H54 (cell line): ENCODE measurements at regions not wholly inside any gene's neighbourhood (a gene's known extent, or its start where the extent isn't known, plus 50 kb on each side); places are given as distances from the start of the nearest gene placed in this dataset.
"Not testable (repeated sequence)": the region's sequence is repeated elsewhere in the genome, so short reads cannot be mapped to it uniquely, and the experiment has no call there.

Experiments used
- DNase-seq: peaks from one replicate; pipeline ENCODE4 v3.0.0; 2011; ENCODE audit warnings: low spot score, mixed read lengths; ENCODE audit not compliant: insufficient read length
- FAIRE-seq: peaks from 3 replicates; lab custom pipeline; 2011; peaks lifted over from hg19 to GRCh38; lab: Jason Lieb, UNC
- POLR2A ChIP-seq: IDR thresholded peaks from 2 replicates; pipeline ENCODE4 v1.6.1; 2011; ENCODE audit warnings: low read depth, mild to moderate bottlenecking, low read length

GRCh38 chr1:176396604-176397395 lies 66.2 kb upstream of the PAPPA2 start:
- FAIRE-seq, DNase-seq: not testable (repeated sequence)

GRCh38 chr1:176391621-176392020 lies 71.4 kb upstream of the PAPPA2 start:
- DNase-seq (no peak), FAIRE-seq (no peak)
- TF ChIP-seq POLR2A, result no peak

GRCh38 chr1:176384841-176385240 lies 78.1 kb upstream of the PAPPA2 start:
- no peak for TF ChIP-seq POLR2A
- FAIRE-seq (no peak), DNase-seq (no peak)

- no peak for FAIRE-seq
- TF ChIP-seq POLR2A, result no peak
- DNase-seq, result no peak
These were observed 80.8 kb upstream of the PAPPA2 start for GRCh38 chr1:176382163-176382562.

GRCh38 chr1:176379626-176380339 lies 83.2 kb upstream of the PAPPA2 start:
- FAIRE-seq, result no peak
- no peak for TF ChIP-seq POLR2A
- no peak for DNase-seq

GRCh38 chr1:176374967-176375569 lies 87.9 kb upstream of the PAPPA2 start:
- FAIRE-seq (peak; percentile 86), DNase-seq (peak; percentile 27)
- TF ChIP-seq POLR2A, result no peak

GRCh38 chr1:176364236-176364905 lies 98.6 kb upstream of the PAPPA2 start:
- TF ChIP-seq POLR2A, result no peak
- FAIRE-seq (no peak), DNase-seq (no peak)

GRCh38 chr1:176349135-176349715 lies 113.8 kb upstream of the PAPPA2 start:
- not testable (repeated sequence) for FAIRE-seq, DNase-seq

GRCh38 chr1:176341656-176342055 lies 121.3 kb upstream of the PAPPA2 start:
- DNase-seq (no peak), FAIRE-seq (no peak)
- no peak for TF ChIP-seq POLR2A

GRCh38 chr1:176338877-176339276 lies 124.1 kb upstream of the PAPPA2 start:
- DNase-seq, result no peak
- FAIRE-seq, result no peak
- TF ChIP-seq POLR2A, result no peak

- DNase-seq (no peak), FAIRE-seq (no peak)
- no peak for TF ChIP-seq POLR2A
These were observed 123.7 kb upstream of the COP1 start for GRCh38 chr1:176330782-176331181.

- DNase-seq (no peak), FAIRE-seq (no peak)
- no peak for TF ChIP-seq POLR2A
These were observed 118.6 kb upstream of the COP1 start for GRCh38 chr1:176325664-176326063.

GRCh38 chr1:176323472-176323871 lies 116.4 kb upstream of the COP1 start:
- FAIRE-seq, result no peak
- TF ChIP-seq POLR2A, result no peak
- no peak for DNase-seq

- no peak for TF ChIP-seq POLR2A
- FAIRE-seq, result no peak
- DNase-seq, result no peak
These were observed 108.6 kb upstream of the COP1 start for GRCh38 chr1:176315519-176316220.

GRCh38 chr1:176296602-176297001 lies 89.5 kb upstream of the COP1 start:
- FAIRE-seq, DNase-seq: not testable (repeated sequence)
